GM12864 (cell line): ENCODE measurements at regions not wholly inside any gene's neighbourhood (a gene's known extent, or its start where the extent isn't known, plus 50 kb on each side); places are given as distances from the start of the nearest gene placed in this dataset.

Experiments used
- DNase-seq: peaks from one replicate; pipeline ENCODE4 v3.0.0-alpha.2; 2011; ENCODE audit warnings: low read depth
- H3K4me3 ChIP-seq: 2 replicates; pipeline ENCODE4 v1.5.1; 2011; ENCODE audit warnings: mild to moderate bottlenecking, low read depth, low read length, control low read depth
- CTCF ChIP-seq: IDR thresholded peaks from 2 replicates; pipeline ENCODE4 v1.5.1; 2011; ENCODE audit warnings: low read depth, mild to moderate bottlenecking, moderate library complexity, low read length, control low read depth, inconsistent platforms; ENCODE audit errors: missing control alignments

DNA sequence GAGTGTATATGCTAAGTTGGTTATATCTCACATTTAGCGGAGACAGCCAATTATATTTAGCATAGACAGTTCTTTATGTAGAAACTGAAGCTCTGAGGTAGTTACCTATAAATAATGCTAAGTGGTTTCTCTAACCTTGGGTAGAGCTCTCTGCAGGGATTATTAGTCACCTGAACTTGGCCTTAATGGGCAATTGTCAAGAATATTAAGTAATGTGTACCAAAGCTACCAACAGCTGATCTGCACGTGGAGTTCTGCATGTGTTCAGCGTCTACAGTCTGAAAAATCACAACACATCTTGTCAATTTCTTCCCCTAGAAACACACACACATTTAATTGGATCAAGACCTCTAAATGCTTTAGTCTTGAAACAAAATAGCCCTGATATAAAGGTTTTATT, 740.6 kb upstream of the FAM241A start:
- H3K4me3 ChIP-seq: no peak overlapping the region
- no peak for TF ChIP-seq CTCF
- DNase-seq: no peak

DNA sequence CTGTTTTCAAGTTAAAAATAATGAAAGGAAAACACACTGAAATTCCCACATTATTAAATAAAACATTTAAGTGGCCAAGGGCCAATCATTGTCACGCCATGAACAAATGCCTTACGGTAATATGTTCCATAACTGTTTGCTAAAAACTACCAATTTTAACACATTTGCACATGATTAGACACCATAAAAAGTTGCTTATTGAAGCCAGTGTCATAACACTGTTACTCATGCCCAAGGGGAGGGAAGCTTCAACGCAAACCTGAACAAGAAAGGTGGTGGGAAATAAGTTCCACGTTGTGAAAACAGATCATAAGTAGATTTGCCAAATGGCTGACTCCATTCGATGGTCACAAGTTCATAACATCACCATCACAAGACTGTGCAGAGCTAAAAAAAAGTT, 739.3 kb upstream of the FAM241A start:
- TF ChIP-seq CTCF: no peak
- H3K4me3 ChIP-seq: no peak overlapping the region
- no peak for DNase-seq

DNA sequence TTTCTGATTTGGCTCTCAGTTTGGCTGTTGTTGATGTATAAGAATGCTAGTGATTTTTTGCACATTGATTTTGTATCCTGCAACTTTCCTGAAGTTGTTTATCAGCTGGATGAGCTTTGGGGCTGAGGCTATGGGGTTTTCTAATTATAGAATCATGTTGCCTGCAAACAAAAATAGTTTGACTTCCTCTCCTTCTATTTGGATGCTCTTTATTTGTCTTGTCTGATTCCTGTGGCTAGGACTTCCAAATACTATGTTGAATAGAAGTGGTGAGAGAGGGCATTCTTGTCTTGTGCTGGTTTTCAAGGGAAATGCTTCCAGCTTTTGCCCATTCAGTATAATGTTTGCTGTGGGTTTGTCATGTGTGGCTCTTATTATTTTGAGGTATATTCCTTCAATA, 734.7 kb upstream of the FAM241A start:
- DNase-seq: no peak
- no peak overlapping the region for H3K4me3 ChIP-seq
- no peak for TF ChIP-seq CTCF

- DNase-seq: no peak
- no peak for TF ChIP-seq CTCF
- H3K4me3 ChIP-seq: no peak overlapping the region
Measured at GRCh38 chr4:111417521-111417920, 727.7 kb upstream of the FAM241A start.

DNA sequence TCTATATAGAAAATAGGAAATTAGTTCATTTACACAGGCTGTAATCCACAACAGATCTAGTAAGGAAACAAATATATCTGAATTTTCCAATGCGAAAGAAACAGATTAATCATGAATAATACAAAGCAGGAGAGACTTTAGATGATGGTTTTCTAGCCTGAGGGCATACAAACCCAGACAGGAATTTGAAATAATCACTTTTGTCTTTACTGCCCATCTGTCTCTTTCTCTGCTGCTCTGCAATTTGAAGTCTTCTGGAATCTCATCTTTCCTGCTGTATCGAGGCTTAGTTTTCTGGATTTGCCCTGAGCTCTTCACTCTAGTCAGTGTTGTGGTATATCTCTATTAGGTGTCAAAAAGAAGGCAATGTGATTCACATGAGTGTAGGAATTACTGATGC, 711.8 kb upstream of the FAM241A start:
- TF ChIP-seq CTCF: no peak
- DNase-seq: no peak
- no peak overlapping the region for H3K4me3 ChIP-seq

DNA sequence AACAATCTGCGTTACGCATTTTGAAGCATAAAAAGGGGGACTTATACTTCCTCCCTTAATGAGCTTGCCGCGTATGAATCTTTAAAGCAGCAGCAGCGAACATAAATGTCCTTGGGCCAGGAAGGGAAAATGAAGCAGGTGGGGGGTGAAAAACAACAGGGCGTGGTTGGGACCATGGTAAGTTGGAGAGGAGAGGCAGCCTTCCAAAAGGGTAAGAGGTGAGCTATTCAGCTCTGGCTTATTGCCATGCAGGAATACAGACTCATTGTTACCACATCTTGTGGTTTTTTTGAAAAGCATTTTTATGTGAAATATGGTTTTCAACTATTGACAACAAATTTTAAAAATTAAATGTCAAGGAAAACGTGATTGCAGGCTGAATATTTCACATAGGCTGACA, 710.7 kb upstream of the FAM241A start:
- TF ChIP-seq CTCF: no peak
- DNase-seq: no peak
- no peak overlapping the region for H3K4me3 ChIP-seq

DNA sequence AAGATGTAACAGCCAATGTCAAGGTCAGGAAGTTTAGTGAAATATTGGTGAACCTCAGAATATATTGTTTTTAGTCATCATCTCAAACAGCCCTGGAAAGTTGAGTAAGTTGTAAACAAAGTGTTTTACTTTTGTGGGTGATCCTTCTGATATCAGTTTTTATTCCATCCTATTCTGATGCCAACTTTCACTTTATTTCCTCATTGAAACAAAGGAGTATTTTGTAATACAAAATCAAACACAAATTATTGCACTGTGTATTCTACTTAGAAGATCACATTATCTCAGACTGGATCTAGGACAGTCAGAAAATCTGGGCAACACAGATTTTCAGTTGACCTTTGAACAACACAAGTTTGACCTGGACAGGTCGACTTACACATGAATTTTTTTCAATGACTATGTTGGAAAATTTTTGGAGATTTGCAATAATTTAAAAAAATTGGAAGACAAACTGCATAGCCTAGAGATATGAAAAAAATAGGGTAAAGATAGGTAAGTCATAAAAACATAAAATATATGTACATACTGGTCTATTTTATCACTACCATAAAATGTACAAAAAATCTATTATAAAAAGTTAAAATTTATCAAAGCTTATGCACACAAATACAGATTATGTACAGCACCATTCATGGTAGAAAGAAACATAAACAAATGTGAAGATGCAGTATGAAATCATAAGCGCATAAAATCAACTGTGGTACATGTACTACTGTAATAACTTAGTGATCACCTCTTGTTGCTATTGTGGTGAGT, 709.1 kb upstream of the FAM241A start:
- no peak for TF ChIP-seq CTCF
- no peak overlapping the region for H3K4me3 ChIP-seq
- DNase-seq: no peak
